ENCODE measurements at regions not wholly inside any gene's neighbourhood (a gene's known extent, or its start where the extent isn't known, plus 50 kb on each side); places are given as distances from the start of the nearest gene placed in this dataset.

GRCh38 chr10:128932071-128932820 lies 534.8 kb upstream of the MGMT start:
- Histone ChIP-seq H3K9me3 (ENCODE audit: low read length) (no peaks in the 10 kb centered on the region), H3K9me2 (ENCODE audit: low read depth, low read length) (no peaks in the 10 kb centered on the region), H3K4me3 (ENCODE audit: low read depth, low read length, poor library complexity, severe bottlenecking) (no peak overlapping the region), H3K4me1 (ENCODE audit: insufficient read depth, low read length, severe bottlenecking) (no peaks in the 10 kb centered on the region), H3K4me2 (ENCODE audit: low read length) (no peak overlapping the region), H3K36me3 (ENCODE audit: insufficient read depth, low read length) (no peaks in the 10 kb centered on the region), H3F3A (ENCODE audit: insufficient read depth, low read length) (no peaks in the 10 kb centered on the region), H2AFZ (ENCODE audit: low read length) (no peak overlapping the region), H3K9ac (ENCODE audit: low read length) (no peak overlapping the region), H4K20me1 (ENCODE audit: insufficient read depth, low read length) (no peaks in the 10 kb centered on the region), H3K27ac (ENCODE audit: low read depth, low read length, poor library complexity, severe bottlenecking) (no peak overlapping the region), H3K27me3 (ENCODE audit: insufficient read depth, low read length) (0 out of 2 replicates have a peak, but pooled peaks cover 3% of the 10 kb centered on the region), H3K79me2 (ENCODE audit: insufficient read depth, low read length) (no peaks in the 10 kb centered on the region)
- TF ChIP-seq CTCF (IDR thresholded peaks at IDR 0.05; ENCODE audit: low read length), result no peak
- TF ChIP-seq EZH2 (IDR thresholded peaks at IDR 0.05; ENCODE audit: borderline replicate concordance, low read length), result no peak

GRCh38 chr10:128934492-128934891 lies 532.5 kb upstream of the MGMT start:
- 0 out of 2 replicates have a peak, but pooled peaks cover 3% of the 10 kb centered on the region for H3K27me3 ChIP-seq (ENCODE audit: insufficient read depth, low read length)
- no peaks in the 10 kb centered on the region for H4K20me1 ChIP-seq (ENCODE audit: insufficient read depth, low read length)
- no peaks in the 10 kb centered on the region for H3K36me3 ChIP-seq (ENCODE audit: insufficient read depth, low read length)
- H2AFZ ChIP-seq (ENCODE audit: low read length), result no peak overlapping the region
- H3K27ac ChIP-seq (ENCODE audit: low read depth, low read length, poor library complexity, severe bottlenecking), result no peak overlapping the region
- no peaks in the 10 kb centered on the region for H3K79me2 ChIP-seq (ENCODE audit: insufficient read depth, low read length)
- H3K9ac ChIP-seq (ENCODE audit: low read length), result no peak overlapping the region
- no peaks in the 10 kb centered on the region for H3K9me2 ChIP-seq (ENCODE audit: low read depth, low read length)
- H3K4me3 ChIP-seq (ENCODE audit: low read depth, low read length, poor library complexity, severe bottlenecking), result no peak overlapping the region
- TF ChIP-seq CTCF (IDR thresholded peaks at IDR 0.05; ENCODE audit: low read length) (no peak), EZH2 (IDR thresholded peaks at IDR 0.05; ENCODE audit: borderline replicate concordance, low read length) (no peak)
- no peaks in the 10 kb centered on the region for H3K9me3 ChIP-seq (ENCODE audit: low read length)
- no peak overlapping the region for H3K4me2 ChIP-seq (ENCODE audit: low read length)
- H3K4me1 ChIP-seq (ENCODE audit: insufficient read depth, low read length, severe bottlenecking), result no peaks in the 10 kb centered on the region
- no peaks in the 10 kb centered on the region for H3F3A ChIP-seq (ENCODE audit: insufficient read depth, low read length)

- Histone ChIP-seq H3K27ac (ENCODE audit: low read depth, low read length, poor library complexity, severe bottlenecking) (no peak overlapping the region), H3K9me3 (ENCODE audit: low read length) (no peaks in the 10 kb centered on the region), H3F3A (ENCODE audit: insufficient read depth, low read length) (no peaks in the 10 kb centered on the region), H2AFZ (ENCODE audit: low read length) (no peak overlapping the region), H3K9me2 (ENCODE audit: low read depth, low read length) (no peaks in the 10 kb centered on the region), H3K27me3 (ENCODE audit: insufficient read depth, low read length) (0 out of 2 replicates have a peak, but pooled peaks cover 3% of the 10 kb centered on the region), H3K36me3 (ENCODE audit: insufficient read depth, low read length) (no peaks in the 10 kb centered on the region), H4K20me1 (ENCODE audit: insufficient read depth, low read length) (no peaks in the 10 kb centered on the region), H3K79me2 (ENCODE audit: insufficient read depth, low read length) (no peaks in the 10 kb centered on the region), H3K9ac (ENCODE audit: low read length) (no peak overlapping the region), H3K4me2 (ENCODE audit: low read length) (no peak overlapping the region), H3K4me3 (ENCODE audit: low read depth, low read length, poor library complexity, severe bottlenecking) (no peak overlapping the region), H3K4me1 (ENCODE audit: insufficient read depth, low read length, severe bottlenecking) (no peaks in the 10 kb centered on the region)
- no peak for TF ChIP-seq CTCF (IDR thresholded peaks at IDR 0.05; ENCODE audit: low read length)
- TF ChIP-seq EZH2 (IDR thresholded peaks at IDR 0.05; ENCODE audit: borderline replicate concordance, low read length), result no peak
Measured at GRCh38 chr10:128936392-128936791, 530.6 kb upstream of the MGMT start.
